Esophagus squamous epithelium (tissue), 4 donors: ENCODE measurements at regions not wholly inside any gene's neighbourhood (a gene's known extent, or its start where the extent isn't known, plus 50 kb on each side); places are given as distances from the start of the nearest gene placed in this dataset.

Source experiments
- POLR2A ChIP-seq, 4 donors: fragments of 450-650 bp; IDR thresholded peaks; one replicate each; pipeline ENCODE4 v1.6.1; 2017; ENCODE audit warnings: antibody characterized with exemption in 4 of 4, mild to moderate bottlenecking in 4 of 4, moderate library complexity in 3 of 4
- TF ChIP-seq, protein P1 (sequence below), 6 experiments: fragments of 450-650 bp in 4 of 6; fragments of 200-600 bp in 2 of 6; sonication (generic) in 2 of 6; IDR thresholded peaks; one replicate each; pipeline ENCODE4 v1.5.1; 2016 to 2019; ENCODE audit warnings: antibody characterized with exemption in 6 of 6, mild to moderate bottlenecking in 4 of 6, moderate library complexity in 4 of 6

DNA sequence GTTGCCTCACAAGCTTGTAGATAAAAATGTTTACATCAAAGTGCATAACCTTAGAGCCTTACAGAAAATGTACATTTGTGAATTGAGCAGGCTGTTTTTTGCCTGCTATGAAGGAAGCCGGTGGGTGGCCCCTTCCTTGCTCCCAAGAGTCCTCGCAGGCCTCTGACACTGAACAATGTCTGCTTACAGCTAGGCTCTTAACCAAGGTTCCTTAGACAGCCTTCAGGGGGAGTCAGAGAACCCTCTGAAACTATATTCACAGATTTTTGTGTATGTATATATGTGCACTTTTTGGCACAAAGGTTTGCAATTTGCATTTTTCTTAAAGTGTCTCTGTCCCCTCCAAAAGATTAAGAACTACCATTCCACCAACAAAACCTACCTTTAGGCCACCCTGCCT, 282.6 kb downstream of the BARHL2 start:
- TF ChIP-seq, protein P1, sequence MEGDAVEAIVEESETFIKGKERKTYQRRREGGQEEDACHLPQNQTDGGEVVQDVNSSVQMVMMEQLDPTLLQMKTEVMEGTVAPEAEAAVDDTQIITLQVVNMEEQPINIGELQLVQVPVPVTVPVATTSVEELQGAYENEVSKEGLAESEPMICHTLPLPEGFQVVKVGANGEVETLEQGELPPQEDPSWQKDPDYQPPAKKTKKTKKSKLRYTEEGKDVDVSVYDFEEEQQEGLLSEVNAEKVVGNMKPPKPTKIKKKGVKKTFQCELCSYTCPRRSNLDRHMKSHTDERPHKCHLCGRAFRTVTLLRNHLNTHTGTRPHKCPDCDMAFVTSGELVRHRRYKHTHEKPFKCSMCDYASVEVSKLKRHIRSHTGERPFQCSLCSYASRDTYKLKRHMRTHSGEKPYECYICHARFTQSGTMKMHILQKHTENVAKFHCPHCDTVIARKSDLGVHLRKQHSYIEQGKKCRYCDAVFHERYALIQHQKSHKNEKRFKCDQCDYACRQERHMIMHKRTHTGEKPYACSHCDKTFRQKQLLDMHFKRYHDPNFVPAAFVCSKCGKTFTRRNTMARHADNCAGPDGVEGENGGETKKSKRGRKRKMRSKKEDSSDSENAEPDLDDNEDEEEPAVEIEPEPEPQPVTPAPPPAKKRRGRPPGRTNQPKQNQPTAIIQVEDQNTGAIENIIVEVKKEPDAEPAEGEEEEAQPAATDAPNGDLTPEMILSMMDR (IDR thresholded peaks at IDR 0.05), result no peak
- no peak for TF ChIP-seq POLR2A (IDR thresholded peaks at IDR 0.05)
